H1 (cell line): ENCODE measurements at regions not wholly inside any gene's neighbourhood (a gene's known extent, or its start where the extent isn't known, plus 50 kb on each side); places are given as distances from the start of the nearest gene placed in this dataset.

Source experiments
- CTCF ChIA-PET: fragments of 300-600 bp; sonication (Branson Sonifier 250); formaldehyde crosslinking; loops from one replicate; lab custom pipeline; 2021; ENCODE audit not compliant: partially characterized antibody; lab: Charles Lee
- POLR2A ChIA-PET: fragments of 300-600 bp; sonication (Branson Sonifier 250); formaldehyde crosslinking; loops from one replicate; lab custom pipeline; 2021; ENCODE audit warnings: inconsistent platforms; ENCODE audit not compliant: partially characterized antibody; lab: Charles Lee
- DNase-seq, 2 experiments: peaks; one replicate each; pipeline versions ENCODE4 v3.0.0 to v3.0.0-alpha.2; 2010 to 2022; ENCODE audit warnings: low spot score in 2 of 2, low read depth in 1 of 2, mixed read lengths in 1 of 2
- FAIRE-seq: peaks from 2 replicates; lab custom pipeline; 2011; peaks lifted over from hg19 to GRCh38; lab: Jason Lieb, UNC
- H2AFZ ChIP-seq: 2 replicates; pipeline ENCODE4 v1.8.1; 2012; ENCODE audit warnings: low read length, inconsistent platforms
- H2AK5ac ChIP-seq: 2 replicates; pipeline ENCODE4 v1.6.1; 2013; ENCODE audit warnings: low read depth, low read length
- H2BK120ac ChIP-seq: replicated peaks from 2 replicates; pipeline ENCODE3; 2013; ENCODE audit warnings: low read depth, low read length, inconsistent platforms
- H2BK12ac ChIP-seq: 2 replicates; pipeline ENCODE4 v1.6.1; 2013; ENCODE audit warnings: low read depth, low read length
- H2BK15ac ChIP-seq: 2 replicates; pipeline ENCODE4 v1.6.1; 2013; ENCODE audit warnings: low read length
- H2BK20ac ChIP-seq: 2 replicates; pipeline ENCODE4 v1.6.1; 2013; ENCODE audit warnings: low read length
- H2BK5ac ChIP-seq: 2 replicates; pipeline ENCODE4 v1.6.1; 2013; ENCODE audit warnings: low read depth, low read length
- H3K14ac ChIP-seq: 2 replicates; pipeline ENCODE4 v1.6.1; 2013; ENCODE audit warnings: inconsistent platforms; ENCODE audit not compliant: insufficient read length
- H3K18ac ChIP-seq: 2 replicates; pipeline ENCODE4 v1.6.1; 2013; ENCODE audit warnings: low read length; ENCODE audit errors: extremely low read depth
- H3K23ac ChIP-seq: 2 replicates; pipeline ENCODE4 v1.6.1; 2013; ENCODE audit warnings: inconsistent platforms; ENCODE audit not compliant: insufficient read length
- H3K23me2 ChIP-seq: 2 replicates; pipeline ENCODE4 v1.6.1; 2013; ENCODE audit warnings: low read depth, low read length
- H3K27ac ChIP-seq: 2 replicates; pipeline ENCODE4 v1.6.1; 2011; ENCODE audit warnings: low read depth, low read length, inconsistent platforms
- H3K27me3 ChIP-seq, 4 experiments: replicated peaks in 1 of 4; 1 replicate in 1 of 4; 2 replicates in 3 of 4; pipeline versions ENCODE4 v1.6.1 to v1.8.1; 2011 to 2013; ENCODE audit warnings: low read length in 3 of 4, mild to moderate bottlenecking in 3 of 4, inconsistent platforms in 2 of 4, mixed read lengths in 2 of 4, moderate library complexity in 1 of 4; ENCODE audit not compliant: control insufficient read depth in 3 of 4, insufficient read depth in 3 of 4; ENCODE audit errors: extremely low read depth in 1 of 4
- H3K36me3 ChIP-seq, 4 experiments: 2 replicates each; pipeline versions ENCODE4 v1.6.1 to v1.8.1; 2011 to 2013; ENCODE audit warnings: mild to moderate bottlenecking in 4 of 4, low read length in 3 of 4, moderate library complexity in 2 of 4, control low read depth in 1 of 4, inconsistent platforms in 1 of 4; ENCODE audit not compliant: insufficient read depth in 4 of 4, control insufficient read depth in 2 of 4
- H3K4ac ChIP-seq: replicated peaks from 2 replicates; pipeline ENCODE3; 2013; ENCODE audit warnings: low read length, low read depth, mixed read lengths, inconsistent platforms; ENCODE audit not compliant: insufficient read length
- H3K4me1 ChIP-seq, 4 experiments: replicated peaks in 1 of 4; 1 replicate in 1 of 4; 2 replicates in 3 of 4; pipeline versions ENCODE4 v1.6.1 to v1.8.1; 2011 to 2013; ENCODE audit warnings: low read length in 3 of 4, inconsistent platforms in 2 of 4, mixed read lengths in 1 of 4; ENCODE audit not compliant: insufficient read depth in 4 of 4, control insufficient read depth in 3 of 4
- H3K4me2 ChIP-seq, 2 experiments: 2 replicates each; pipeline versions ENCODE4 v1.6.1 to v1.8.1; 2011 to 2013; ENCODE audit warnings: low read depth in 2 of 2, low read length in 2 of 2, control low read depth in 1 of 2, inconsistent platforms in 1 of 2, mild to moderate bottlenecking in 1 of 2; ENCODE audit not compliant: insufficient read depth in 1 of 2
- H3K4me3 ChIP-seq, 4 experiments: fragments of 200-600, 300-600 bp in 1 of 4; sonication (generic), shearing (Covaris generic), sonication (Bioruptor Twin) in 1 of 4; 2 replicates each; pipeline versions ENCODE4 v1.5.1 to v1.8.1; 2011 to 2016; ENCODE audit warnings: low read length in 4 of 4, low read depth in 3 of 4, control low read depth in 2 of 4, inconsistent platforms in 2 of 4, mild to moderate bottlenecking in 2 of 4, mixed read lengths in 1 of 4, moderate library complexity in 1 of 4; ENCODE audit not compliant: insufficient read depth in 2 of 4; ENCODE audit errors: extremely low read depth in 1 of 4
- H3K56ac ChIP-seq: replicated peaks from 2 replicates; pipeline ENCODE3; 2013; ENCODE audit warnings: low read depth, mild to moderate bottlenecking, mixed read lengths, low read length, inconsistent platforms; ENCODE audit not compliant: insufficient read length
- H3K79me1 ChIP-seq: 2 replicates; pipeline ENCODE4 v1.6.1; 2013; ENCODE audit warnings: low read depth, low read length, control low read depth
- H3K79me2 ChIP-seq, 2 experiments: 2 replicates each; pipeline versions ENCODE4 v1.6.1 to v1.8.1; 2012 to 2013; ENCODE audit warnings: low read length in 2 of 2, mild to moderate bottlenecking in 2 of 2, inconsistent platforms in 1 of 2; ENCODE audit not compliant: insufficient read depth in 2 of 2, control insufficient read depth in 1 of 2
- H3K9ac ChIP-seq, 4 experiments: replicated peaks in 1 of 4; 1 replicate in 1 of 4; 2 replicates in 3 of 4; pipeline versions ENCODE4 v1.6.1 to v1.8.1; 2011 to 2013; ENCODE audit warnings: low read depth in 3 of 4, low read length in 3 of 4, control low read depth in 2 of 4, mild to moderate bottlenecking in 2 of 4, moderate library complexity in 2 of 4, inconsistent platforms in 1 of 4; ENCODE audit errors: extremely low read depth in 1 of 4
- H3K9me3 ChIP-seq, 2 experiments: 2 replicates each; pipeline versions ENCODE4 v1.6.1 to v1.8.1; 2012 to 2013; ENCODE audit warnings: mild to moderate bottlenecking in 2 of 2, moderate library complexity in 2 of 2, control low read depth in 1 of 2, inconsistent platforms in 1 of 2, low read depth in 1 of 2, low read length in 1 of 2, mixed read lengths in 1 of 2; ENCODE audit not compliant: insufficient read depth in 2 of 2
- H4K20me1 ChIP-seq, 2 experiments: replicated peaks in 1 of 2; 2 replicates each; pipeline versions ENCODE3 to v1.8.1; 2011 to 2013; ENCODE audit warnings: inconsistent platforms in 2 of 2, low read length in 2 of 2, mild to moderate bottlenecking in 1 of 2; ENCODE audit not compliant: insufficient read depth in 2 of 2, control insufficient read depth in 1 of 2
- H4K5ac ChIP-seq: 2 replicates; pipeline ENCODE4 v1.6.1; 2013; ENCODE audit warnings: low read length, low read depth, mixed read lengths, inconsistent platforms; ENCODE audit not compliant: insufficient read length
- H4K8ac ChIP-seq: 2 replicates; pipeline ENCODE4 v1.8.0; 2013; ENCODE audit warnings: mild to moderate bottlenecking, moderate library complexity, low read length, inconsistent platforms; ENCODE audit not compliant: insufficient read depth; ENCODE audit errors: extremely low read depth
- H4K91ac ChIP-seq: replicated peaks from 2 replicates; pipeline ENCODE3; 2013; ENCODE audit warnings: low read length, mixed read lengths, inconsistent platforms; ENCODE audit not compliant: insufficient read length
- ATF2 ChIP-seq: IDR thresholded peaks from 2 replicates; pipeline ENCODE4 v1.6.1; 2012; ENCODE audit warnings: low read length, inconsistent platforms
- BCL11A ChIP-seq, 2 experiments: IDR thresholded peaks; one replicate each; pipeline ENCODE4 v1.6.1; 2011; ENCODE audit warnings: low read depth in 2 of 2, low read length in 2 of 2, mild to moderate bottlenecking in 2 of 2
- CREB1 ChIP-seq: IDR thresholded peaks from 2 replicates; pipeline ENCODE4 v1.6.1; 2012; ENCODE audit warnings: inconsistent platforms
- EGR1 ChIP-seq: IDR thresholded peaks from 2 replicates; pipeline ENCODE4 v1.6.1; 2011; ENCODE audit warnings: low read depth, low read length, borderline replicate concordance
- EZH2 ChIP-seq: fragments of 200-600 bp; sonication (generic); IDR thresholded peaks from 2 replicates; pipeline ENCODE4 v1.7.1; 2012; ENCODE audit warnings: low read depth, mild to moderate bottlenecking, moderate library complexity, low read length, inconsistent platforms; ENCODE audit not compliant: severe bottlenecking
- FOSL1 ChIP-seq: IDR thresholded peaks from 2 replicates; pipeline ENCODE4 v1.6.1; 2011; ENCODE audit warnings: mild to moderate bottlenecking, low read depth, low read length, moderate library complexity; ENCODE audit not compliant: insufficient read depth
- NANOG ChIP-seq: IDR thresholded peaks from 2 replicates; pipeline ENCODE4 v1.6.1; 2011; ENCODE audit warnings: low read length, low read depth, mild to moderate bottlenecking, inconsistent platforms; ENCODE audit not compliant: insufficient read depth, poor library complexity, severe bottlenecking
- NRF1 ChIP-seq: IDR thresholded peaks from 2 replicates; pipeline ENCODE4 v1.6.1; 2011; ENCODE audit warnings: mild to moderate bottlenecking, low read depth, low read length, improper control_type of control experiment
- POLR2A ChIP-seq, 2 experiments: IDR thresholded peaks; 1 replicate in 1 of 2; 2 replicates in 1 of 2; pipeline ENCODE4 v1.6.1; 2011; ENCODE audit warnings: low read depth in 2 of 2, low read length in 2 of 2, mild to moderate bottlenecking in 2 of 2; ENCODE audit errors: control extremely low read depth in 1 of 2
- RNF2 ChIP-seq: fragments of 200-900, 300-1000 bp; sonication (generic); IDR thresholded peaks from 2 replicates; pipeline ENCODE4 v1.7.1; 2016; ENCODE audit warnings: borderline replicate concordance, low read depth, mild to moderate bottlenecking, antibody characterized with exemption, low read length; ENCODE audit not compliant: poor library complexity, severe bottlenecking; ENCODE audit errors: missing control alignments
- SP1 ChIP-seq: IDR thresholded peaks from 2 replicates; pipeline ENCODE4 v1.6.1; 2011; ENCODE audit warnings: low read depth, low read length
- WGBS, 2 experiments: shearing (Covaris generic) in 1 of 2; methylation state at CpG; one replicate each; pipeline versions ENCODE4 v1.1.6 to v1.1.7; 2013 to 2015; ENCODE audit warnings: low lambda C conversion rate in 2 of 2, mixed read lengths in 2 of 2, inconsistent platforms in 1 of 2, low coverage in 1 of 2, missing lambda C conversion rate in 1 of 2; ENCODE audit not compliant: insufficient replicate concordance in 2 of 2, insufficient coverage in 1 of 2, insufficient read length in 1 of 2; ENCODE audit errors: extremely low coverage in 1 of 2, missing lambda C conversion rate in 1 of 2; 5-methylcytosine and 5-hydroxymethylcytosine counted together

GRCh38 chr10:3619241-3619640 lies 165.8 kb downstream of the KLF6 start:
- Histone ChIP-seq H2BK120ac (no peak overlapping the region), H3K27me3 (no peaks in the 10 kb centered on the region; a peak in 1 of 7 replicates), H2BK12ac (no peak overlapping the region), H3K4ac (no peak overlapping the region), H3K4me1 (peaks cover 0 to under 1% (median 0%) of the 10 kb centered on the region in 4 experiments; a peak in 2 of 7 replicates), H3K9ac (no peak overlapping the region), H2AK5ac (no peak overlapping the region), H4K8ac (no peak overlapping the region), H3K9me3 (peaks cover 25% of the 10 kb centered on the region in 2 experiments; a peak in 3 of 4 replicates), H3K23ac (no peak overlapping the region), H2AFZ (no peak overlapping the region), H3K18ac (no peak overlapping the region), H4K91ac (no peak overlapping the region), H3K27ac (no peak overlapping the region), H3K4me2 (no peak overlapping the region), H2BK5ac (no peak overlapping the region), H3K14ac (no peak overlapping the region), H3K79me2 (no peaks in the 10 kb centered on the region), H4K5ac (no peak overlapping the region), H3K36me3 (peaks cover 0 to 2% (median 0%) of the 10 kb centered on the region in 4 experiments; a peak in 1 of 8 replicates), H3K4me3 (no peak overlapping the region), H2BK15ac (no peak overlapping the region), H3K23me2 (no peaks in the 10 kb centered on the region), H2BK20ac (no peak overlapping the region), H3K79me1 (no peaks in the 10 kb centered on the region), H4K20me1 (no peaks in the 10 kb centered on the region), H3K56ac (no peak overlapping the region)
- 93% methylated on average over 2 of the region's 2 CpGs; no CpG with 5 or more reads in 1 of the 2 experiments for WGBS, 2 experiments
- ChIA-PET POLR2A (no interaction called here), CTCF (interaction anchor here (0.9 kb wide), 1 partner anchor 161 kb away, joined by 3 read pairs; no protein-coding TSS in a partner anchor)
- DNase-seq (no peak), FAIRE-seq (no peak)
- TF ChIP-seq POLR2A (IDR thresholded peaks at IDR 0.05; ENCODE audit: control extremely low read depth in 1 of 2, low read depth in 2 of 2, low read length in 2 of 2): no peak
- no peak for TF ChIP-seq SP1
- no peak for TF ChIP-seq EGR1
- TF ChIP-seq NRF1: no peak
- no peak for TF ChIP-seq CREB1
- no peak for TF ChIP-seq FOSL1
- no peak for TF ChIP-seq EZH2
- TF ChIP-seq BCL11A (IDR thresholded peaks at IDR 0.05; ENCODE audit: low read depth in 2 of 2, low read length in 2 of 2): no peak
- no peak for TF ChIP-seq RNF2
- TF ChIP-seq NANOG: no peak
- no peak for TF ChIP-seq ATF2
